ENCODE measurements at regions not wholly inside any gene's neighbourhood (a gene's known extent, or its start where the extent isn't known, plus 50 kb on each side); places are given as distances from the start of the nearest gene placed in this dataset.

GRCh38 chr4:123050018-123050417 is 127.6 kb upstream of the NUDT6 start:
- Histone ChIP-seq H3K4me1 (no peaks in the 10 kb centered on the region), H3K27ac (no peak overlapping the region), H3K36me3 (no peaks in the 10 kb centered on the region), H3K4me3 (no peak overlapping the region), H3K9me3 (peaks cover 0 to 66% (median 30%) of the 10 kb centered on the region in 12 donors), H3K27me3 (no peaks in the 10 kb centered on the region)
- 97 to 99% (median 98%) methylated on average over 2 of the region's 2 CpGs for WGBS, 4 donors
- no peak for DNase-seq
- TF ChIP-seq CTCF (IDR thresholded peaks at IDR 0.05) (no peak), POLR2A (IDR thresholded peaks at IDR 0.05) (no peak)
- intact Hi-C loops (cut with DNase I) = no loop called here
- no peak for ATAC-seq

- WGBS, 4 donors = 79 to 99% (median 98%) methylated on average over 3 of the region's 3 CpGs
- DNase-seq (no peak), ATAC-seq (no peak)
- peaks cover 0 to under 1% (median 0%) of the 10 kb centered on the region in 9 donors for H3K36me3 ChIP-seq
- no peak overlapping the region for H3K4me3 ChIP-seq
- no peak overlapping the region for H3K27ac ChIP-seq
- H3K4me1 ChIP-seq = no peaks in the 10 kb centered on the region
- H3K9me3 ChIP-seq = peaks cover 0 to 58% (median 28%) of the 10 kb centered on the region in 12 donors
- TF ChIP-seq POLR2A (IDR thresholded peaks at IDR 0.05) = no peak
- no peak for TF ChIP-seq CTCF (IDR thresholded peaks at IDR 0.05)
- H3K27me3 ChIP-seq = no peaks in the 10 kb centered on the region
- intact Hi-C loops (cut with DNase I) = no loop called here
Observed at GRCh38 chr4:123052007-123052406, 129.6 kb upstream of the NUDT6 start.

GRCh38 chr4:123055943-123056342 is 133.5 kb upstream of the NUDT6 start:
- TF ChIP-seq CTCF (IDR thresholded peaks at IDR 0.05) (no peak), POLR2A (IDR thresholded peaks at IDR 0.05) (no peak)
- no peak for DNase-seq

GRCh38 chr4:123060039-123060770 is 137.8 kb upstream of the NUDT6 start:
- DNase-seq (no peak), ATAC-seq (no peak)
- WGBS, 4 donors = 89 to 100% (median 97%) methylated on average over 4 to 6 of the region's 6 CpGs
- Histone ChIP-seq H3K4me3 (no peak overlapping the region), H3K27ac (no peak overlapping the region), H3K9me3 (peaks cover 0 to 5% (median 0%) of the 10 kb centered on the region in 12 donors), H3K4me1 (no peaks in the 10 kb centered on the region), H3K36me3 (peaks cover 0 to 9% (median 0%) of the 10 kb centered on the region in 9 donors), H3K27me3 (no peaks in the 10 kb centered on the region)
- TF ChIP-seq POLR2A (IDR thresholded peaks at IDR 0.05) (no peak), CTCF (IDR thresholded peaks at IDR 0.05) (no peak)
- intact Hi-C loops (cut with DNase I) = no loop called here

More at GRCh38 chr4:123055943-123056342, 133.5 kb upstream of the NUDT6 start:
- peaks cover 0 to 22% (median 12%) of the 10 kb centered on the region in 12 donors for H3K9me3 ChIP-seq
- H3K27ac ChIP-seq = no peak overlapping the region
- ATAC-seq = no peak
- no peaks in the 10 kb centered on the region for H3K4me1 ChIP-seq
- peaks cover 0 to 9% (median 0%) of the 10 kb centered on the region in 9 donors for H3K36me3 ChIP-seq
- H3K27me3 ChIP-seq = no peaks in the 10 kb centered on the region
- intact Hi-C loops (cut with DNase I) = no loop called here
- no peak overlapping the region for H3K4me3 ChIP-seq

Data from heart left ventricle (tissue), 16 donors.